SK-N-SH treated with all-trans-retinoic acid at 6 μM for 48 hours (cell line): ENCODE measurements at regions not wholly inside any gene's neighbourhood (a gene's known extent, or its start where the extent isn't known, plus 50 kb on each side); places are given as distances from the start of the nearest gene placed in this dataset.
A peak's percentile ranks its signal among the peaks of the same experiment; 100 is the strongest.

ENCODE experiments used
- ATAC-seq: fragments of 200-7000 bp; cut with Tn5 transposase; 3 replicates; pipeline ENCODE4 v1.9.1; 2020; ENCODE audit warnings: mild to moderate bottlenecking, moderate library complexity
- ARNTL ChIP-seq: fragments of 450-650 bp; formaldehyde crosslinking; IDR thresholded peaks from 2 replicates; pipeline ENCODE4 v1.5.0; 2020; ENCODE audit warnings: low read depth, mild to moderate bottlenecking, moderate library complexity, borderline replicate concordance
- CSDC2 ChIP-seq: fragments of 250-450 bp; sonication (Bioruptor Pico); IDR thresholded peaks from 2 replicates; pipeline ENCODE4 v1.5.0; 2020; ENCODE audit warnings: mild to moderate bottlenecking, moderate library complexity
- CSRNP3 ChIP-seq: fragments of 250-450 bp; sonication (Bioruptor Pico); IDR thresholded peaks from 2 replicates; pipeline ENCODE4 v1.5.1; 2021; ENCODE audit warnings: mild to moderate bottlenecking, moderate library complexity
- ESRRG ChIP-seq: fragments of 250-450 bp; sonication (Bioruptor Pico); IDR thresholded peaks from 2 replicates; pipeline ENCODE4 v1.6.1; 2021; ENCODE audit warnings: mild to moderate bottlenecking
- GLIS3 ChIP-seq: fragments of 250-450 bp; sonication (Bioruptor Pico); IDR thresholded peaks from 2 replicates; pipeline ENCODE4 v1.5.0; 2020; ENCODE audit warnings: mild to moderate bottlenecking, moderate library complexity
- ISL1 ChIP-seq: fragments of 250-450 bp; sonication (Bioruptor Pico); IDR thresholded peaks from 2 replicates; pipeline ENCODE4 v2.1.2; 2022; ENCODE audit warnings: mild to moderate bottlenecking, moderate library complexity
- OSR1 ChIP-seq: fragments of 250-450 bp; sonication (Bioruptor Pico); IDR thresholded peaks from 2 replicates; pipeline ENCODE4 v1.8.0; 2022; ENCODE audit warnings: moderate library complexity, mild to moderate bottlenecking, inconsistent platforms
- PATZ1 ChIP-seq: fragments of 250-450 bp; sonication (Bioruptor Pico); IDR thresholded peaks from 2 replicates; pipeline ENCODE4 v1.8.0; 2020; ENCODE audit warnings: mild to moderate bottlenecking, moderate library complexity, borderline replicate concordance
- PPARA ChIP-seq: fragments of 250-450 bp; sonication (Bioruptor Pico); IDR thresholded peaks from 2 replicates; pipeline ENCODE4 v1.5.0; 2020; ENCODE audit warnings: mild to moderate bottlenecking, borderline replicate concordance
- RARB ChIP-seq: fragments of 250-450 bp; sonication (Bioruptor Pico); IDR thresholded peaks from 2 replicates; pipeline ENCODE4 v1.8.0; 2021; ENCODE audit warnings: mild to moderate bottlenecking, moderate library complexity
- SNAI2 ChIP-seq: fragments of 250-450 bp; sonication (Bioruptor Pico); IDR thresholded peaks from 2 replicates; pipeline ENCODE4 v1.5.0; 2020; ENCODE audit warnings: mild to moderate bottlenecking, moderate library complexity
- TCF4 ChIP-seq: fragments of 250-450 bp; sonication (Bioruptor Pico); IDR thresholded peaks from 2 replicates; pipeline ENCODE4 v1.8.0; 2021; ENCODE audit warnings: mild to moderate bottlenecking, moderate library complexity, borderline replicate concordance
- TOX ChIP-seq: fragments of 250-450 bp; sonication (Bioruptor Pico); IDR thresholded peaks from 2 replicates; pipeline ENCODE4 v1.8.0; 2021; ENCODE audit warnings: mild to moderate bottlenecking, moderate library complexity, borderline replicate concordance
- TSHZ2 ChIP-seq: fragments of 250-450 bp; sonication (Bioruptor Pico); IDR thresholded peaks from 2 replicates; pipeline ENCODE4 v1.5.0; 2020; ENCODE audit warnings: mild to moderate bottlenecking, moderate library complexity
- ZC3H10 ChIP-seq: fragments of 250-450 bp; sonication (Bioruptor Pico); IDR thresholded peaks from 2 replicates; pipeline ENCODE4 v1.5.1; 2021; ENCODE audit warnings: mild to moderate bottlenecking, moderate library complexity
- ZFP3 ChIP-seq: fragments of 250-450 bp; sonication (Bioruptor Pico); IDR thresholded peaks from 2 replicates; pipeline ENCODE4 v1.5.0; 2020; ENCODE audit warnings: mild to moderate bottlenecking, moderate library complexity
- ZFP30 ChIP-seq: fragments of 450-650 bp; formaldehyde crosslinking; IDR thresholded peaks from 2 replicates; pipeline ENCODE4 v1.5.0; 2022; ENCODE audit warnings: mild to moderate bottlenecking, moderate library complexity
- ZNF565 ChIP-seq: fragments of 450-650 bp; formaldehyde crosslinking; conservative IDR thresholded peaks from 2 replicates; pipeline ENCODE4 v1.5.0; 2020; ENCODE audit warnings: low read depth, mild to moderate bottlenecking, moderate library complexity
- ZNF70 ChIP-seq: fragments of 450-650 bp; formaldehyde crosslinking; IDR thresholded peaks from 2 replicates; pipeline ENCODE4 v1.5.0; 2020; ENCODE audit warnings: mild to moderate bottlenecking, moderate library complexity
- ZNF8 ChIP-seq: fragments of 450-650 bp; formaldehyde crosslinking; IDR thresholded peaks from 2 replicates; pipeline ENCODE4 v1.5.0; 2020; ENCODE audit warnings: mild to moderate bottlenecking, moderate library complexity

- TF ChIP-seq ZNF8 (CRISPR knock-in tag) (no peak), ZNF70 (no peak), GLIS3 (no peak), ISL1 (CRISPR knock-in tag) (no peak), ESRRG (CRISPR knock-in tag) (no peak), PATZ1 (CRISPR knock-in tag) (no peak), PPARA (CRISPR knock-in tag) (no peak), TSHZ2 (no peak), ZC3H10 (CRISPR knock-in tag) (no peak), ZFP30 (CRISPR knock-in tag) (no peak)
- ATAC-seq, result no peak
Observed at GRCh38 chr10:61179771-61180170, 235.8 kb upstream of the RHOBTB1 start.

GRCh38 chr10:61176424-61176823 lies 232.4 kb upstream of the RHOBTB1 start:
- ATAC-seq, result no peak
- TF ChIP-seq TCF4 (0 out of 2 replicates have a peak, but pooled peaks have one; percentile 13), ESRRG (CRISPR knock-in tag) (no peak)

- TF ChIP-seq GLIS3 (no peak), ZNF70 (no peak), RARB (CRISPR knock-in tag) (no peak), SNAI2 (CRISPR knock-in tag) (no peak)
- TF ChIP-seq, all 23 proteins: peak for 0
- peak; percentile 70 for ATAC-seq
Observed at GRCh38 chr10:61175316-61175715, 231.3 kb upstream of the RHOBTB1 start.

GRCh38 chr10:61173450-61173849 lies 229.5 kb upstream of the RHOBTB1 start:
- TF ChIP-seq ZNF565 (CRISPR knock-in tag), result no peak
- no peak for TF ChIP-seq CSRNP3 (CRISPR knock-in tag)
- no peak for TF ChIP-seq ISL1 (CRISPR knock-in tag)
- TF ChIP-seq CSDC2 (CRISPR knock-in tag), result no peak
- TF ChIP-seq TOX (CRISPR knock-in tag), result no peak
- TF ChIP-seq ARNTL, result no peak
- no peak for TF ChIP-seq ZNF70
- no peak for TF ChIP-seq ZNF8 (CRISPR knock-in tag)
- TF ChIP-seq ZFP3 (CRISPR knock-in tag), result no peak
- no peak for TF ChIP-seq PATZ1 (CRISPR knock-in tag)
- no peak for TF ChIP-seq TCF4
- TF ChIP-seq OSR1 (CRISPR knock-in tag), result no peak
- TF ChIP-seq ZC3H10 (CRISPR knock-in tag), result no peak
- no peak for ATAC-seq
